OCI-LY1 (cell line): ENCODE measurements at regions not wholly inside any gene's neighbourhood (a gene's known extent, or its start where the extent isn't known, plus 50 kb on each side); places are given as distances from the start of the nearest gene placed in this dataset.

Experiments used
- EZH2 ChIP-seq: fragments of 200-600 bp; sonication (generic), shearing (Covaris generic); IDR thresholded peaks from 2 replicates; pipeline ENCODE4 v1.8.0; 2017; ENCODE audit warnings: borderline replicate concordance, mixed run types, mild to moderate bottlenecking, antibody characterized with exemption, low read length, moderate library complexity, mixed read lengths
- TF ChIP-seq, protein P1 (sequence below): fragments of 200-600 bp; sonication (generic), shearing (Covaris generic); IDR thresholded peaks from 2 replicates; pipeline ENCODE4 v1.5.1; 2017; ENCODE audit warnings: mild to moderate bottlenecking, antibody characterized with exemption, low read length, moderate library complexity, mixed read lengths

DNA sequence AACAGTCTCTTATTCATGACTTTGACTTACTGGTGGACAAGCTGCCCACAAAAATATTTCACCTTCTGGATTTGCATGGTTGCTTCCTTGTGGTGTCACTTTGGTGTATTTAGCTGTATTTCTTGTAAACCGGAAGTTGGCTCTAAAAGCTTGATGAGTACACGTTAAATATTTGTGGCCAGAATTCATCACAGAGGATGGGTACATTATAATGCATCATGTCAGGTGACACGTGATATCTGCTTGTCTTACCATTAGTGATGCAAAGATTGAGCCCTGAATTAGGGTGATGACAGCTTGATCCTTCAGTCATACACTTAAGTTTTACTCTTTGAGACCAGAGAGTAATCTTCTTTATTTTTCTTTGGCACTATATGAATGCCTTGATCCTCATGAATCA, 188.3 kb upstream of the RPS6KA3 start:
- TF ChIP-seq, protein P1, sequence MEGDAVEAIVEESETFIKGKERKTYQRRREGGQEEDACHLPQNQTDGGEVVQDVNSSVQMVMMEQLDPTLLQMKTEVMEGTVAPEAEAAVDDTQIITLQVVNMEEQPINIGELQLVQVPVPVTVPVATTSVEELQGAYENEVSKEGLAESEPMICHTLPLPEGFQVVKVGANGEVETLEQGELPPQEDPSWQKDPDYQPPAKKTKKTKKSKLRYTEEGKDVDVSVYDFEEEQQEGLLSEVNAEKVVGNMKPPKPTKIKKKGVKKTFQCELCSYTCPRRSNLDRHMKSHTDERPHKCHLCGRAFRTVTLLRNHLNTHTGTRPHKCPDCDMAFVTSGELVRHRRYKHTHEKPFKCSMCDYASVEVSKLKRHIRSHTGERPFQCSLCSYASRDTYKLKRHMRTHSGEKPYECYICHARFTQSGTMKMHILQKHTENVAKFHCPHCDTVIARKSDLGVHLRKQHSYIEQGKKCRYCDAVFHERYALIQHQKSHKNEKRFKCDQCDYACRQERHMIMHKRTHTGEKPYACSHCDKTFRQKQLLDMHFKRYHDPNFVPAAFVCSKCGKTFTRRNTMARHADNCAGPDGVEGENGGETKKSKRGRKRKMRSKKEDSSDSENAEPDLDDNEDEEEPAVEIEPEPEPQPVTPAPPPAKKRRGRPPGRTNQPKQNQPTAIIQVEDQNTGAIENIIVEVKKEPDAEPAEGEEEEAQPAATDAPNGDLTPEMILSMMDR = no peak
- TF ChIP-seq EZH2 = no peak
